Activated naive CD8-positive, alpha-beta T cell treated with anti-CD3 and anti-CD28 coated beads for 36 hours (primary cell): ENCODE measurements at regions not wholly inside any gene's neighbourhood (a gene's known extent, or its start where the extent isn't known, plus 50 kb on each side); places are given as distances from the start of the nearest gene placed in this dataset.

Source experiments
- DNase-seq: peaks from one replicate; pipeline ENCODE4 v3.0.0; 2021
- H3K27ac Mint-ChIP-seq: one replicate; pipeline ENCODE4 v1.8.0; 2022; ENCODE audit warnings: mild to moderate bottlenecking, moderate library complexity, mixed read lengths
- H3K27me3 Mint-ChIP-seq: one replicate; pipeline ENCODE4 v1.8.0; 2022; ENCODE audit warnings: mild to moderate bottlenecking, mixed read lengths
- H3K36me3 Mint-ChIP-seq: one replicate; pipeline ENCODE4 v1.8.0; 2021; ENCODE audit warnings: mild to moderate bottlenecking, mixed read lengths
- H3K4me1 Mint-ChIP-seq: one replicate; pipeline ENCODE4 v1.8.0; 2021; ENCODE audit warnings: mixed read lengths
- H3K4me3 Mint-ChIP-seq: one replicate; pipeline ENCODE4 v1.8.0; 2022; ENCODE audit warnings: mild to moderate bottlenecking, moderate library complexity, mixed read lengths
- H3K9me3 Mint-ChIP-seq: one replicate; pipeline ENCODE4 v1.8.0; 2022; ENCODE audit warnings: mixed read lengths

GRCh38 chr3:30407651-30408050, 198.8 kb upstream of the TGFBR2 start:
- peaks cover 11% of the 10 kb centered on the region for H3K36me3 Mint-ChIP-seq
- H3K4me1 Mint-ChIP-seq, result no peaks in the 10 kb centered on the region
- no peak overlapping the region for H3K4me3 Mint-ChIP-seq
- no peaks in the 10 kb centered on the region for H3K27me3 Mint-ChIP-seq
- peaks cover 16% of the 10 kb centered on the region for H3K9me3 Mint-ChIP-seq
- no peak for DNase-seq
- H3K27ac Mint-ChIP-seq, result no peak overlapping the region

GRCh38 chr3:30408105-30408557, 198.3 kb upstream of the TGFBR2 start:
- DNase-seq, result no peak
- Mint-ChIP-seq H3K27me3 (no peaks in the 10 kb centered on the region), H3K9me3 (peaks cover 16% of the 10 kb centered on the region), H3K27ac (no peak overlapping the region), H3K4me1 (no peaks in the 10 kb centered on the region), H3K4me3 (no peak overlapping the region), H3K36me3 (peaks cover 11% of the 10 kb centered on the region)

GRCh38 chr3:30418443-30418842, 188.0 kb upstream of the TGFBR2 start:
- no peak for DNase-seq
- H3K27ac Mint-ChIP-seq, result no peak overlapping the region
- H3K4me3 Mint-ChIP-seq, result no peak overlapping the region
- peaks cover 3% of the 10 kb centered on the region for H3K4me1 Mint-ChIP-seq
- H3K36me3 Mint-ChIP-seq, result no peaks in the 10 kb centered on the region
- H3K9me3 Mint-ChIP-seq, result peaks cover 4% of the 10 kb centered on the region
- no peaks in the 10 kb centered on the region for H3K27me3 Mint-ChIP-seq

GRCh38 chr3:30421266-30421665, 185.1 kb upstream of the TGFBR2 start:
- no peaks in the 10 kb centered on the region for H3K27me3 Mint-ChIP-seq
- no peaks in the 10 kb centered on the region for H3K9me3 Mint-ChIP-seq
- no peaks in the 10 kb centered on the region for H3K36me3 Mint-ChIP-seq
- no peak overlapping the region for H3K4me3 Mint-ChIP-seq
- no peak for DNase-seq
- no peak overlapping the region for H3K27ac Mint-ChIP-seq
- peaks cover 3% of the 10 kb centered on the region for H3K4me1 Mint-ChIP-seq

GRCh38 chr3:30426293-30426993, 180.0 kb upstream of the TGFBR2 start:
- Mint-ChIP-seq H3K27me3 (no peaks in the 10 kb centered on the region), H3K9me3 (peaks cover 10% of the 10 kb centered on the region), H3K27ac (no peak overlapping the region), H3K4me3 (no peak overlapping the region), H3K4me1 (peaks cover 2% of the 10 kb centered on the region), H3K36me3 (peaks cover 4% of the 10 kb centered on the region)
- DNase-seq, result no peak

DNA sequence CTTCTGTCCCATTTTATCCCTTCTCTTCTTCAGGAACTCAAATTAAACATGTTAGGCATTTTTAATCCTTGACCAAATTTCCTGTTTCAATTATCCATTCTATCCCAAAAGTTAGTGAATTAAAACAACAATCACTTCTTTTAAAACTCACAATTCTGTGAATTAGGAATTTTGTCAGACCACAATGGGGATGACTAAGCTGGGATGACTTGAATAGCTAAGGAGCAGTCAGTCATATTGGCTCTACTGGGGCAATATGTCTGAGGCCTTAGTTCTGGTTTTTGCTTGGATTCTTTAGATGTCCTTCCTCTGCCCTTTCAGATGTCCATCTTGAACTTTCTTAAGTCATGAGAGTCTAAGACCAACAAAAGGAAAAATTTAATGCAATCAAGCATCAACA, 178.2 kb upstream of the TGFBR2 start:
- Mint-ChIP-seq H3K36me3 (peaks cover 4% of the 10 kb centered on the region), H3K27me3 (no peaks in the 10 kb centered on the region), H3K4me3 (no peak overlapping the region)

DNA sequence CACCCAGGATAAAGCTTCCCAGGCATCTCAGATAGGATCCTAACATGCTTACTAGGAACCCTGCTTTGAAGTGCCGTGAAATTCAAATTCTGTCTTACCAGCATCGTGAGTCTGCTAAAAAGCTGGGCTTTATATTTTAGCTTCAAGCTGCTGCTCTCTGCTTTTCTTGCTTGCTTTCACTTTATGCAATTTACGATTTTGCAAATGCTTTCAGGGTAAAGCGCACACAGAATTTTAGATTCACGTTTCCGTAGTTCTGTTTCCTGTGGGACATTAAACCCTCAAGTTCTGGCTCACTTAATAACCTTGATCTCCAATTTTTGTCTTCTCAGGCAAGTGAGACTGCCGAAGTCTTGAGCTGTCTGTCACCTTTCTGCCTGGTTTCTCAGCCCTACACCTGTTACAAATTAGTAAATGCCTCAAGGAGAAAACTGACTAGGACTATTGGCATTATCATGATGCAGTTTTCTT, 170.5 kb upstream of the TGFBR2 start:
- no peak for DNase-seq
- H3K4me3 Mint-ChIP-seq, result peak overlapping the region; percentile 82
- peaks cover 27% of the 10 kb centered on the region for H3K4me1 Mint-ChIP-seq
- H3K27ac Mint-ChIP-seq, result peak overlapping the region; percentile 83
- no peaks in the 10 kb centered on the region for H3K36me3 Mint-ChIP-seq
- H3K9me3 Mint-ChIP-seq, result peaks cover 1% of the 10 kb centered on the region
- no peaks in the 10 kb centered on the region for H3K27me3 Mint-ChIP-seq

More for the DNA sequence above, 178.2 kb upstream of the TGFBR2 start:
- DNase-seq, result no peak
- Mint-ChIP-seq H3K9me3 (peaks cover 12% of the 10 kb centered on the region), H3K4me1 (peaks cover 2% of the 10 kb centered on the region), H3K27ac (no peak overlapping the region)

GRCh38 chr3:30437171-30437601, 169.2 kb upstream of the TGFBR2 start:
- Mint-ChIP-seq H3K27ac (no peak overlapping the region), H3K9me3 (peaks cover 1% of the 10 kb centered on the region), H3K36me3 (no peaks in the 10 kb centered on the region), H3K27me3 (no peaks in the 10 kb centered on the region), H3K4me3 (no peak overlapping the region), H3K4me1 (peaks cover 27% of the 10 kb centered on the region)
- DNase-seq, result no peak

DNA sequence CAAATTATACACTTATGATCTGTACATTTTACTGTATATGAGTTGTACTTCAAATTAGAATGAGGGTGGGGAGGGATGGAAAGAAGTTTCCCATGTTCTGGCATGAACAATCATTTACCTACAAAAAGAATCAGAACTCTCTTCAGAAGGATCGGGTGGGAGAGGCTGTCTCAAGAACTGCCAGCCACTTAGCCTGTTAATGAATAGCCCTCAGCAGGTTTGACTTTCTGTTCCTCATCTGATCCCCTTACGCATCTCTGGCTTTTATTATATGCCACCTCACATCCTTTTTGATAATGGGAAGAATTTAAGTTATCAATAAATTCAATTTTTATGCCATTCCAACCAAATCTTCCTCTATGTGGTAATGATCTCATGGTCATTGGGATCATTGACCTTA, 168.3 kb upstream of the TGFBR2 start:
- H3K4me3 Mint-ChIP-seq, result no peak overlapping the region
- no peaks in the 10 kb centered on the region for H3K27me3 Mint-ChIP-seq
- H3K4me1 Mint-ChIP-seq, result peaks cover 27% of the 10 kb centered on the region
- H3K36me3 Mint-ChIP-seq, result peaks cover 3% of the 10 kb centered on the region
- no peak for DNase-seq
- peaks cover 4% of the 10 kb centered on the region for H3K9me3 Mint-ChIP-seq
- no peak overlapping the region for H3K27ac Mint-ChIP-seq

DNA sequence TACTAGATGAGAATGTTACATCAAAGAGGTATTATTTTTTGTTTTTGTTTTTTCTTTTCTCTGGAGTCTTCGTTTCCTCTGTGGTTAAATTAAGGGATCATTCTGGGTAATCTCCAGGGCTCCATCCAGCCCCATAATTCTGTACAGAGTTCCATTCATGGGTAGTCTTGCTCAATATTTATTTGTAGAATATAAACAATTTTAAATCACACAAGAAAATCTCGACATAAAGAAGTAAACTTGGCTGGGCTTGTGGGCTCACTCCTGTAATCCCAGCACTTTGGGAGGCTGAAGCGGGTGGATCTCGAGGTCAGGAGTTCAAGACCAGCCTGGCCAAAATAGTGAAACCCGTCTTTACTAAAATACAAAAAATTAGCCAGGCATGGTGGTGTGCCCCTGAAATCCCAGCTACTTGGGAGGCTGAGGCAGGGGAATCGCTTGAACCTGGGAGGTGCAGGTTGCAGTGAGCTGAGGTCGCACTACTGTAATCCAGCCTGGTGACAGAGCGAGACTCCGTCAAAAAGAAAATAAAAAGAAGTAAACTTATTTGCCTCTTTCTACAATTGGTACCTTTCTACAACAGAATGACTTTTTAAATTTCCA, 166.8 kb upstream of the TGFBR2 start:
- H3K27me3 Mint-ChIP-seq, result no peaks in the 10 kb centered on the region
- H3K4me1 Mint-ChIP-seq, result peaks cover 20% of the 10 kb centered on the region
- no peak for DNase-seq
- peaks cover 3% of the 10 kb centered on the region for H3K36me3 Mint-ChIP-seq
- peaks cover 4% of the 10 kb centered on the region for H3K9me3 Mint-ChIP-seq
- H3K27ac Mint-ChIP-seq, result no peak overlapping the region
- H3K4me3 Mint-ChIP-seq, result no peak overlapping the region

GRCh38 chr3:30440147-30440604, 166.2 kb upstream of the TGFBR2 start:
- no peak overlapping the region for H3K27ac Mint-ChIP-seq
- no peaks in the 10 kb centered on the region for H3K27me3 Mint-ChIP-seq
- peaks cover 3% of the 10 kb centered on the region for H3K36me3 Mint-ChIP-seq
- peaks cover 4% of the 10 kb centered on the region for H3K9me3 Mint-ChIP-seq
- no peak for DNase-seq
- peaks cover 16% of the 10 kb centered on the region for H3K4me1 Mint-ChIP-seq
- no peak overlapping the region for H3K4me3 Mint-ChIP-seq

DNA sequence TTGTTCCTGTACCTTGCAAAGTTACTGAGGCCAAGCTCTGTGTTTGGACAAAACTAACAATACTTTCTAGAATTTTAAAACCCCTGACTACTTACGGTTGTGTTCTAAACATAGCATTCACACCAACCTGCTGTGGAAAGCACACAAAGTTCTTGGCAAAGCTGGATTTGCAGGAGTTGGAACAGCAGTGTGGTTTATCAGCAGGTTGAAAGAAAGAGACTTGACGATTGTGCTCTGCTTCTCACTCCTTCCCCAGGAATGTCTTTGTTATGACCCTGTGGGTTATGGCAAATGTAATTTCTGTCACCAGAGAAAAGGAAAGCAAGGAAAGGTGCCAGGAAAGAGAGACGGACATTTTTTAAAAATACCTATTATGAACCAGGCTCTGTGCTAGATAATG, 165.5 kb upstream of the TGFBR2 start:
- no peak overlapping the region for H3K27ac Mint-ChIP-seq
- no peaks in the 10 kb centered on the region for H3K27me3 Mint-ChIP-seq
- H3K36me3 Mint-ChIP-seq, result peaks cover 3% of the 10 kb centered on the region
- peaks cover 13% of the 10 kb centered on the region for H3K4me1 Mint-ChIP-seq
- DNase-seq, result no peak
- peaks cover 4% of the 10 kb centered on the region for H3K9me3 Mint-ChIP-seq
- no peak overlapping the region for H3K4me3 Mint-ChIP-seq

DNA sequence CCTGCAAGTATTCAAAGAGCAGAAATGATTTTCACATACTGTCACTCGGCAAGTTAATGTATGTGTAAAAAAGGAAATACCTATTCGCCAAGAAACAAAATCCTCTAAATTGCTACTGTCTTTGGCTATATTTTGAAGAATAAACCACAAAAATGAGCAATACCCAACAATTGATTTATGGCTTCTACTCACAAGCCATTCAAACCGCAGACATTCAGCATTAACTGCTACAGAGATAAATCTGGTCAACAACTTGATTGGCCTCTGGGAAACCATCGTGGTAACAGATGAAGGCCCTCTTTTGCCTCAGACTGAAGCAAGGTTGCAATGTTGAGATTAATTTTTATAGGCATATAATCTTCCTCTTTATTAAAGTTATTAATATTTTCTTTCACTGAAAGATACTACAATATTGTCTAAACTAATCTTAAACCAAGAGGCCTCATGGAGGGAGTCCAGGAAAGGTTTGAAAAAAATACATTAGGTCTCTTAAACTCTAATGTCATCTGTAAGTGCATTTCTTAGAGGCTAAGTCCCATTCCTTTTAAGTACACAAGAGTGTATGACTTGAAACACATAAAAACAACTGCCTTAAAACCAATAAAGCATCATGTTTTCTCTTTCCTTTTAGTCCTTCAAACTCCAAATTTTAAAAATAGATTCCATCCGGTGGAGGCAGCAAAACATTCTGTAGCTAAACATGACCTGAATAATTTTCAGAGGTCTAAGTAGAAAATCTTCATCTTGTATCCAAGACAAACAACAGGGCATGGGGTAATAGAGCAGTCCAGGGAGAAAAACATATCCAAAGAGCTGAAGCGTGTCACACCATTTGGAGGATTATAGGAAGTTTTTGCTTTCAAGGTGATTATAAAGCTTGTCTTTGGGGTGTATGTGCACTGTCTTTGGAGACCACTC, 162.4 kb upstream of the TGFBR2 start:
- no peak overlapping the region for H3K27ac Mint-ChIP-seq
- H3K9me3 Mint-ChIP-seq, result peaks cover 4% of the 10 kb centered on the region
- no peaks in the 10 kb centered on the region for H3K27me3 Mint-ChIP-seq
- peaks cover 3% of the 10 kb centered on the region for H3K36me3 Mint-ChIP-seq
- no peaks in the 10 kb centered on the region for H3K4me1 Mint-ChIP-seq
- no peak overlapping the region for H3K4me3 Mint-ChIP-seq
- DNase-seq, result no peak

DNA sequence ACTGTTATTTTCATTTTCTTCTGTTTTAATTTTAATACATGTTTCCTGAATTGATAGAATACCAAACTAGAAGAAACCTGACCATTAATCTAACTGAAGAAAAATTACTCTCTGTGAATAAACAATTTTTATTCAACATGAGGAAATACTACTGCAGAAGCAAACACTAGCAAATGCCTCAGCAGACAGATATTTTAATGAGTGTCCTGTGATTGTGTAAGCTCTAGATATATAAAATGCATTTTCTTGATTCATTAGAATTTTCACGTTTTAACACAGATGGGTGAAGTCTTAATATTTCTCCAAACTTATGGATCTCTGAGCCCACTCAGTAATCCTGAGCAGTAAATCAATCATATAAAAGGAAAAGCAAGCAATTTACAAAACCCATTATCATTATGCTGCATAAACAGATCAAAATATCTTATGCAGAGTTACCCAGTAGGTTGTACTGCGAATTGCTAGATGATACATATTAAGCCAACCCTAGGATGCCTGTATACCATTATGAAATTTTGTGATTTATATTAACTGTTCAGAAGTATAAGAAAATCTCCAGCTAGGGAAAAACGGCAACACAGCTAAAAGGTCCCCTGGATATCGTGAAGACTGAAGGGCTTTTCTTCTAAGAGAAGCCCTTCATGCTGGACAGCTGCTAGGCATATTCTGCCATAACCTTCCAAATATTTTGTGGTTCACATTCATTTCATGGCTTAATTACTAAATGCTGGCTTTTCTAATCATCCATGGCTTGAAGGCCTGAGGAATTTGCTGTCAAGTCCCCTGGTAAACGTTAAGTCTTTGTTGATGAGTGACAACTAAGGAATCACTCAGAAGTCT, 157.7 kb upstream of the TGFBR2 start:
- Mint-ChIP-seq H3K27ac (no peak overlapping the region), H3K4me3 (no peak overlapping the region), H3K4me1 (no peaks in the 10 kb centered on the region), H3K27me3 (no peaks in the 10 kb centered on the region), H3K9me3 (peaks cover 10% of the 10 kb centered on the region), H3K36me3 (peaks cover 6% of the 10 kb centered on the region)
- DNase-seq, result no peak
